Spleen (tissue), 11 donors: ENCODE measurements at regions not wholly inside any gene's neighbourhood (a gene's known extent, or its start where the extent isn't known, plus 50 kb on each side); places are given as distances from the start of the nearest gene placed in this dataset.

Source experiments
- DNase-seq: peaks from one replicate; pipeline ENCODE4 v3.0.0-alpha.2; 2020
- H3K27ac ChIP-seq, 8 donors: fragments of 200-600 bp; sonication (generic) in 7 of 8; 1 replicate in 4 of 8; 2 replicates in 4 of 8; pipeline versions ENCODE4 v1.5.0 to v1.8.0; 2016 to 2021; ENCODE audit warnings: inconsistent platforms in 4 of 8, mild to moderate bottlenecking in 4 of 8, moderate library complexity in 1 of 8
- H3K27me3 ChIP-seq, 7 donors: fragments of 200-600 bp; sonication (generic) in 6 of 7; replicated peaks in 1 of 7; 1 replicate in 4 of 7; 2 replicates in 3 of 7; pipeline versions ENCODE4 v1.5.0 to v1.8.0; 2016 to 2021; ENCODE audit warnings: inconsistent platforms in 3 of 7, mild to moderate bottlenecking in 1 of 7
- H3K36me3 ChIP-seq, 6 donors: fragments of 200-600 bp; sonication (generic) in 5 of 6; 1 replicate in 4 of 6; 2 replicates in 2 of 6; pipeline versions ENCODE4 v1.5.0 to v1.8.0; 2016 to 2021; ENCODE audit warnings: inconsistent platforms in 2 of 6
- H3K4me1 ChIP-seq, 6 donors: fragments of 200-600 bp; sonication (generic) in 5 of 6; 1 replicate in 3 of 6; 2 replicates in 3 of 6; pipeline versions ENCODE4 v1.5.0 to v1.8.0; 2016 to 2021; ENCODE audit warnings: inconsistent platforms in 3 of 6
- H3K4me3 ChIP-seq, 8 donors: fragments of 200-600 bp; sonication (generic) in 7 of 8; 1 replicate in 4 of 8; 2 replicates in 4 of 8; pipeline versions ENCODE4 v1.5.0 to v1.8.0; 2016 to 2021; ENCODE audit warnings: inconsistent platforms in 4 of 8, mild to moderate bottlenecking in 4 of 8, moderate library complexity in 2 of 8
- H3K9me3 ChIP-seq, 8 donors: fragments of 200-600 bp; sonication (generic) in 7 of 8; 1 replicate in 4 of 8; 2 replicates in 4 of 8; pipeline versions ENCODE4 v1.5.0 to v1.8.0; 2016 to 2021; ENCODE audit warnings: inconsistent platforms in 4 of 8
- CTCF ChIP-seq, 11 experiments: fragments of 200-600 bp in 7 of 11; fragments of 450-650 bp in 4 of 11; sonication (generic) in 4 of 11; IDR thresholded peaks in 8 of 11; conservative IDR thresholded peaks in 3 of 11; 1 replicate in 7 of 11; 2 replicates in 4 of 11; pipeline versions ENCODE4 v1.4.0 to v1.8.0; 2016 to 2021; ENCODE audit warnings: antibody characterized with exemption in 11 of 11, inconsistent platforms in 4 of 11, mild to moderate bottlenecking in 1 of 11
- POLR2A ChIP-seq, 3 donors: fragments of 450-650 bp; IDR thresholded peaks; one replicate each; pipeline ENCODE4 v1.5.1; 2017; ENCODE audit warnings: antibody characterized with exemption in 3 of 3, mild to moderate bottlenecking in 1 of 3
- POLR2AphosphoS5 ChIP-seq, 3 donors: sonication (generic); formaldehyde crosslinking; IDR thresholded peaks; one replicate each; pipeline ENCODE4 v1.5.1; 2017; ENCODE audit warnings: antibody characterized with exemption in 3 of 3
- WGBS, 5 donors: extraction: QIAGEN DNeasy Blood & Tissue Kit in 3 of 5; methylation state at CpG; one replicate each; pipeline versions ENCODE4 v1.1.5 to v1.1.7; 2013 to 2018; 5-methylcytosine and 5-hydroxymethylcytosine counted together
- intact Hi-C: fragments of 100-400 bp; cut with DNase I; formaldehyde crosslinking; loops from one replicate; pipeline ENCODE4 v1.15.0; 2023; ENCODE audit warnings: low total_unique reads
- donor health status: healthy with polysubstance abuse.
- donor health status: DM: no; HTN: no; CAD: no; lungs with moderate emphysema.
- donor health status: DM: no; HTN: no; CAD: no.
- donor health status: Bipolar disorder and iron deficiency.
- donor health status: healthy.
- donor health status: DM: no; HTN: no; CAD: no.
- donor health status: DM: yes; HTN: yes; CAD: no.

DNA sequence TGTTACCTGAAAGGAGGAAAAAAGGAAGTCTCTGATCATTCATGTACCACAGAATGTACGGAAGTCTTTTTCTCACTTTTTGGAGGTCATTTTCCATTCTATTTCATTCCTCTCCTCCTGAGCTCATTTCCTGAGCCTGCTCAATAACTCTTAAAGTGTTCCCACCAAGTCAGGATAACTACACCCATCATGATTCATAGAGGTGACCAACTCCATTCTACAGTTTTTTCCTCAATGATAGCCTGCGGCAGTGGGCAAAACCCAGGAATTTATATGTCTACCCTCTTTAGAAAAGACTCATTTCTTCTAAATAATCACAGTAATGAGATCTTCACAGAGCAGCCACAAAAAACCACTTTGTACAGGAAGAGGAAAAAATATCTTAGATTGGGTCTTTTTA is 372.5 kb downstream of the RBM43 start:
- intact Hi-C loops = no loop called here
- Histone ChIP-seq H3K4me3 (no peak overlapping the region), H3K27ac (no peak overlapping the region), H3K4me1 (no peaks in the 10 kb centered on the region), H3K36me3 (no peaks in the 10 kb centered on the region), H3K27me3 (no peaks in the 10 kb centered on the region), H3K9me3 (no peaks in the 10 kb centered on the region)
- no peak for DNase-seq
- 81 to 91% (median 83%) methylated on average over 2 of the region's 2 CpGs for WGBS, 5 donors
- TF ChIP-seq POLR2AphosphoS5 (IDR thresholded peaks at IDR 0.05) (no peak), CTCF (IDR thresholded peaks at IDR 0.05 in 8 of 11, conservative IDR thresholded peaks at IDR 0.05 in 3 of 11) (no peak), POLR2A (IDR thresholded peaks at IDR 0.05) (no peak)

DNA sequence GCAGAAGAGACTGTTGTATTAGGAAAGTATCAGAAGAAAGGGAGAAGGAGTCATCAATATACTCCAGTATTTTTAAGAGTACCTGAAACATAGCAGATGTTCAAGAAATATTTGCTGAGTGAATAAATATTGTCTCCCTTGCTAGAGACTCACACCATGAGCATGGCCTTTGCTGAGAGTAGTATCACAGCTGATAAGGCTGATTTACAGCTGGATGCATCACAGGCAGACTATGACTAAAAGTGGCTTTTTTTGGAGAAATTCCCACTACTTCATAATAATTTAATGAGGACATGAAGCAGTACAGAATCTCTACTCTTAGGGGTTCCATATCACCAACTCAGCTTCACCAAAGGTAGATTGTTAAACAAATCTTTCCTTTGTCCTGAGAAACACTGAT is 373.3 kb downstream of the RBM43 start:
- H3K4me3 ChIP-seq = no peak overlapping the region
- no peaks in the 10 kb centered on the region for H3K36me3 ChIP-seq
- no peak overlapping the region for H3K27ac ChIP-seq
- H3K4me1 ChIP-seq = no peaks in the 10 kb centered on the region
- intact Hi-C loops = no loop called here
- no peaks in the 10 kb centered on the region for H3K27me3 ChIP-seq
- TF ChIP-seq POLR2AphosphoS5 (IDR thresholded peaks at IDR 0.05) = no peak
- TF ChIP-seq POLR2A (IDR thresholded peaks at IDR 0.05) = no peak
- TF ChIP-seq CTCF (IDR thresholded peaks at IDR 0.05 in 8 of 11, conservative IDR thresholded peaks at IDR 0.05 in 3 of 11) = no peak
- no peaks in the 10 kb centered on the region for H3K9me3 ChIP-seq
- DNase-seq = no peak

DNA sequence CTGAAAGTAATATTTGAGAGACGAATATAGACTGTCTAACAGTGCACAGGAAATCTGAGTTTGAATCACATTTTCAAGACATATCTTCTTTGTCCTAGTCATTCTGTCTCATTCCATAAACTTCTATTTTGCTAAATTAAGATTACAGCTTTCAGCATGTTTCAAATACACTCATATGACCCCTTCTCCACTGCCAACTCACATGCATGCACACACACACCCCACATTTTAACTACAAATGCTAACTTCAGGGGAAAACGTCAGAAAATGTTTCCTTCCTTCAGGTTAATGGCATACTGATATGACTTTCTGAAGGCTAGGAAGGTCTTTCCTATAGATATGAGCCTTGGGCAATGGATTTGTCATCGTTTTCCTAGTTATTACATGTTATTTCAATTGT is 373.7 kb downstream of the RBM43 start:
- intact Hi-C loops = no loop called here
- WGBS, 5 donors = 35 to 50% (median 47%) methylated on average over 3 of the region's 3 CpGs

GRCh38 chr2:150885774-150886386 is 375.8 kb downstream of the RBM43 start:
- no peak overlapping the region for H3K4me3 ChIP-seq
- 74 to 87% (median 79%) methylated on average over 3 of the region's 3 CpGs for WGBS, 5 donors
- intact Hi-C loops = no loop called here
- no peaks in the 10 kb centered on the region for H3K9me3 ChIP-seq
- H3K36me3 ChIP-seq = no peaks in the 10 kb centered on the region
- no peak for TF ChIP-seq POLR2A (IDR thresholded peaks at IDR 0.05)
- no peak for TF ChIP-seq POLR2AphosphoS5 (IDR thresholded peaks at IDR 0.05)
- no peak for TF ChIP-seq CTCF (IDR thresholded peaks at IDR 0.05 in 8 of 11, conservative IDR thresholded peaks at IDR 0.05 in 3 of 11)
- no peak for DNase-seq
- no peak overlapping the region for H3K27ac ChIP-seq
- no peaks in the 10 kb centered on the region for H3K27me3 ChIP-seq
- H3K4me1 ChIP-seq = no peaks in the 10 kb centered on the region

More for the DNA sequence above, 373.7 kb downstream of the RBM43 start:
- Histone ChIP-seq H3K4me3 (no peak overlapping the region), H3K36me3 (no peaks in the 10 kb centered on the region), H3K4me1 (no peaks in the 10 kb centered on the region), H3K27ac (no peak overlapping the region), H3K9me3 (no peaks in the 10 kb centered on the region), H3K27me3 (no peaks in the 10 kb centered on the region)
- no peak for DNase-seq
- TF ChIP-seq POLR2A (IDR thresholded peaks at IDR 0.05) = no peak
- no peak for TF ChIP-seq CTCF (IDR thresholded peaks at IDR 0.05 in 8 of 11, conservative IDR thresholded peaks at IDR 0.05 in 3 of 11)
- no peak for TF ChIP-seq POLR2AphosphoS5 (IDR thresholded peaks at IDR 0.05)
